RWPE2 (cell line): ENCODE measurements at regions not wholly inside any gene's neighbourhood (a gene's known extent, or its start where the extent isn't known, plus 50 kb on each side); places are given as distances from the start of the nearest gene placed in this dataset.

Experiments used
- ATAC-seq: fragments of 200-7000 bp; cut with Tn5 transposase; 3 replicates; pipeline ENCODE4 v1.9.1; 2021; ENCODE audit warnings: low read depth
- DNase-seq: peaks from one replicate; pipeline ENCODE4 v3.0.0-alpha.2; 2020; ENCODE audit warnings: low spot score
- H3K27ac ChIP-seq: fragments of 450-650 bp; 2 replicates; pipeline ENCODE4 v1.5.1; 2017; ENCODE audit warnings: mild to moderate bottlenecking; ENCODE audit not compliant: poor library complexity, severe bottlenecking
- H3K27me3 ChIP-seq: fragments of 250-450 bp; sonication (Bioruptor Pico); 2 replicates; pipeline ENCODE4 v1.5.1; 2021; ENCODE audit warnings: mild to moderate bottlenecking, moderate library complexity; ENCODE audit not compliant: insufficient read depth, poor library complexity, severe bottlenecking
- H3K36me3 ChIP-seq: fragments of 250-450 bp; sonication (Bioruptor Pico); 2 replicates; pipeline ENCODE4 v1.5.1; 2020; ENCODE audit warnings: low read depth, mild to moderate bottlenecking, moderate library complexity
- H3K4me1 ChIP-seq: fragments of 250-450 bp; sonication (Bioruptor Pico); 2 replicates; pipeline ENCODE4 v1.5.1; 2021; ENCODE audit warnings: mild to moderate bottlenecking, moderate library complexity; ENCODE audit not compliant: insufficient read depth, poor library complexity, severe bottlenecking
- H3K4me3 ChIP-seq: fragments of 250-450 bp; sonication (Bioruptor Pico); 2 replicates; pipeline ENCODE4 v1.5.1; 2021; ENCODE audit warnings: mild to moderate bottlenecking, moderate library complexity; ENCODE audit not compliant: severe bottlenecking
- H3K9me3 ChIP-seq: fragments of 250-450 bp; sonication (Bioruptor Pico); 2 replicates; pipeline ENCODE4 v1.5.1; 2021; ENCODE audit warnings: mild to moderate bottlenecking, moderate library complexity; ENCODE audit not compliant: severe bottlenecking
- CTCF ChIP-seq: fragments of 450-650 bp; IDR thresholded peaks from one replicate; pipeline ENCODE4 v1.5.1; 2017; ENCODE audit warnings: mild to moderate bottlenecking, moderate library complexity; ENCODE audit not compliant: poor library complexity, severe bottlenecking

- Histone ChIP-seq H3K9me3 (no peaks in the 10 kb centered on the region), H3K27me3 (no peaks in the 10 kb centered on the region), H3K4me1 (peaks cover 26% of the 10 kb centered on the region), H3K27ac (peak overlapping the region; percentile 88), H3K4me3 (no peak overlapping the region), H3K36me3 (no peaks in the 10 kb centered on the region)
- no peak for TF ChIP-seq CTCF
- ATAC-seq (peak; percentile 100), DNase-seq (peak; percentile 98)
Measured at GRCh38 chr16:80027007-80027965, 426.7 kb upstream of the MAF start.

GRCh38 chr16:80025236-80025635 lies 424.7 kb upstream of the MAF start:
- no peak for TF ChIP-seq CTCF
- no peaks in the 10 kb centered on the region for H3K27me3 ChIP-seq
- H3K9me3 ChIP-seq = no peaks in the 10 kb centered on the region
- peaks cover 26% of the 10 kb centered on the region for H3K4me1 ChIP-seq
- H3K36me3 ChIP-seq = no peaks in the 10 kb centered on the region
- H3K4me3 ChIP-seq = no peak overlapping the region
- ATAC-seq (no peak), DNase-seq (no peak)
- no peak overlapping the region for H3K27ac ChIP-seq

GRCh38 chr16:80024443-80024842 lies 423.9 kb upstream of the MAF start:
- Histone ChIP-seq H3K27ac (peak overlapping the region; percentile 63), H3K36me3 (no peaks in the 10 kb centered on the region), H3K27me3 (no peaks in the 10 kb centered on the region), H3K4me3 (no peak overlapping the region), H3K4me1 (peaks cover 26% of the 10 kb centered on the region), H3K9me3 (no peaks in the 10 kb centered on the region)
- no peak for DNase-seq
- TF ChIP-seq CTCF = no peak
- ATAC-seq = no peak

GRCh38 chr16:80023865-80024264 lies 423.3 kb upstream of the MAF start:
- no peaks in the 10 kb centered on the region for H3K9me3 ChIP-seq
- no peak overlapping the region for H3K4me3 ChIP-seq
- no peak for ATAC-seq
- peak overlapping the region; percentile 63 for H3K27ac ChIP-seq
- no peak for DNase-seq
- no peaks in the 10 kb centered on the region for H3K36me3 ChIP-seq
- no peaks in the 10 kb centered on the region for H3K27me3 ChIP-seq
- H3K4me1 ChIP-seq = peaks cover 26% of the 10 kb centered on the region
- TF ChIP-seq CTCF = no peak

- Histone ChIP-seq H3K9me3 (no peaks in the 10 kb centered on the region), H3K4me1 (peaks cover 4% of the 10 kb centered on the region), H3K4me3 (no peak overlapping the region), H3K36me3 (no peaks in the 10 kb centered on the region), H3K27ac (no peak overlapping the region), H3K27me3 (no peaks in the 10 kb centered on the region)
- DNase-seq = no peak
- no peak for ATAC-seq
- TF ChIP-seq CTCF = no peak
Measured at GRCh38 chr16:80019395-80019794, 418.9 kb upstream of the MAF start.
